ENCODE measurements at regions not wholly inside any gene's neighbourhood (a gene's known extent, or its start where the extent isn't known, plus 50 kb on each side); places are given as distances from the start of the nearest gene placed in this dataset.

DNA sequence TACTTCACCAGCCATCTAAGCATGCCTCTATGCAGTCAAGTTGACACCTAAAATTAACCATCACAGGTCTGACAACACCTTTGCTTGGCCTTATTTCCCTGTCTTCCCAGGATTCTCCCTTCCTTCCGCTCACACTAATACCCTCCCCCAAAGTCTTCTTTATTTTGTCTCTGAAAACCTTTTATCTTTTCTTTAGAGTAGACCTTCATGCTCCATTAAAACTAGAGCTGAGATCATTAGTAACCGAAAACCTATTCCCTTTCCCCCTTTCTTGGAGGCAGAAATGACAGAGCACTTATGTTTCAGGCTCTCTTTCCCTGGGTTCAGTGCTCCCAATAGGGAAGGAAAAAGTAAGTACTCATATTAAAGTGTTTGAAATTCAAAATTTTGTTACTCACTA, 423.8 kb downstream of the YTHDC2 start:
- TF ChIP-seq POLR2A (IDR thresholded peaks at IDR 0.05; ENCODE audit: low read length) (no peak), GATA1 (IDR thresholded peaks at IDR 0.05; ENCODE audit: low read depth, low read length) (no peak)

All from erythroblast (primary cell).